ENCODE measurements at regions not wholly inside any gene's neighbourhood (a gene's known extent, or its start where the extent isn't known, plus 50 kb on each side); places are given as distances from the start of the nearest gene placed in this dataset.

DNA sequence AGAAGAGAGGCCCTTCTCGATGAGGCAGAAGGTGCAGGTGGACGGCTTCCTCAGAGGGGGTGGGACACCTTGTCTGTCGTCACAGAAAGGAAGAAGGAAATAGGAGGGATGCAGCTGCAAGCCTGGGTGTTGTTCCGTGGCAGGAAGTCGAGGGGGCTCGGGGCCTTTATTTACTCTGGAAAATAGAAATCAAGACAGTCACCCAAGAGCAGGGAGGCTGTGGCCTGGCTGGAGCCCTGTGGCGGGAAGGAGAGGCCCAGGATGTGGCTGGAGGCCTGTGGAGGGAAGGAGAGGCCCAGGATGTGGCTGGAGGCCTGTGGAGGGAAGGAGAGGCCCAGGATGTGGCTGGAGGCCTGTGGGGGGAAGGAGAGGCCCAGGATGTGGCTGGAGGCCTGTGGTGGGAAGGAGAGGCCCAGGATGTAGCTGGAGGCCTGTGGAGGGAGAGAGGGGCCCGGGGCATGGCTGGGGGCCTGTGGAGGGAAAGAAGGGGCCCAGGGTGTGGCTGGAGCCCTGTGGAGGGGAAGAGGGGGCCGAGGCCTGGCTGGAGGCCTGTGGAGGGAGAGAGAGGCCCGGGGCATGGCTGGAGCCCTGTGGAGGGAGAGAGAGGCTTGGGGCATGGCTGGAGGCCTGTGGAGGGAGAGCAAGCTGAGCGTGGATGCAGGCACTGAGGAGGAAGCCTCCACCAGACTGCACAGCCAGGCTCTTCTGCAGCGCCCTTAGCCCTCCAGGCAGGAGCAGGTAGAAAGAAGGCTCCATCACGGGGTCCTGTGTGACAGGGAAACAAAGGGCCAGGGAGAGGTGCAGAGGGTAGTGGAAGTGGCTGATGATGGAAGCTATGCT lies 97.3 kb upstream of the SFMBT2 start:
- H3K4me3 ChIP-seq (ENCODE audit: low read depth, low read length), result no peak overlapping the region
- H3K4me1 ChIP-seq (ENCODE audit: control insufficient read depth, insufficient read depth, low read length), result no peaks in the 10 kb centered on the region
- H3K9ac ChIP-seq (ENCODE audit: low read depth, low read length), result no peak overlapping the region

GRCh38 chr10:7506571-7506970 lies 95.7 kb upstream of the SFMBT2 start:
- H3K4me3 ChIP-seq (ENCODE audit: low read depth, low read length), result no peak overlapping the region
- no peaks in the 10 kb centered on the region for H3K27me3 ChIP-seq (ENCODE audit: control insufficient read depth, insufficient read depth, low read length)
- H3K4me1 ChIP-seq (ENCODE audit: control insufficient read depth, insufficient read depth, low read length), result no peaks in the 10 kb centered on the region
- H3K9ac ChIP-seq (ENCODE audit: low read depth, low read length), result no peak overlapping the region
- no peaks in the 10 kb centered on the region for H3K9me3 ChIP-seq (ENCODE audit: control insufficient read depth, insufficient read depth, low read length)
- H3K36me3 ChIP-seq (ENCODE audit: control insufficient read depth, insufficient read depth, low read length), result no peaks in the 10 kb centered on the region

More for the DNA sequence above, 97.3 kb upstream of the SFMBT2 start:
- Histone ChIP-seq H3K36me3 (ENCODE audit: control insufficient read depth, insufficient read depth, low read length) (no peaks in the 10 kb centered on the region), H3K9me3 (ENCODE audit: control insufficient read depth, insufficient read depth, low read length) (no peaks in the 10 kb centered on the region), H3K27me3 (ENCODE audit: control insufficient read depth, insufficient read depth, low read length) (no peaks in the 10 kb centered on the region)

DNA sequence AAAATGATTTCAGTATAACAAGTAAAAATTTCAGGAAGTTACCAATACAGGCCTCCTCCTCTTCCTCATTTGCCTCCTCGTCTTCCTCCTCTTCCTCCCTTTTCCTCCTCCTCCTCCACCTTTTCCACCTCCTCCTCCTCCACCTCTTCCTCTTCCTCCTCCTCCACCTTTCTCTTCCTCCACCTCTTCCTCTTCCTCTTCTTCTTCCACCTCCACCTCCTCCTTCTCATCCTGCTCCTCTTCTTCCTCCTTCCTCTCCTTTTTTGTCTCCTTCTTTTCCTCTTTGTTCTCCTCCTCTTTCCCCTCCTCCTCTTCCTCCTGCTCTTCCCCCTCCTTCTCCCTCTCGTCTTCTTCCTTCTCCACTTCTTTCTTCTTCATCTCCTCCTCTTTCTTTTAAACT lies 94.4 kb upstream of the SFMBT2 start:
- no peak overlapping the region for H3K4me3 ChIP-seq (ENCODE audit: low read depth, low read length)
- no peaks in the 10 kb centered on the region for H3K27me3 ChIP-seq (ENCODE audit: control insufficient read depth, insufficient read depth, low read length)
- H3K4me1 ChIP-seq (ENCODE audit: control insufficient read depth, insufficient read depth, low read length), result no peaks in the 10 kb centered on the region
- no peak overlapping the region for H3K9ac ChIP-seq (ENCODE audit: low read depth, low read length)
- no peaks in the 10 kb centered on the region for H3K36me3 ChIP-seq (ENCODE audit: control insufficient read depth, insufficient read depth, low read length)
- H3K9me3 ChIP-seq (ENCODE audit: control insufficient read depth, insufficient read depth, low read length), result no peaks in the 10 kb centered on the region

- Histone ChIP-seq H3K9ac (ENCODE audit: low read depth, low read length) (no peak overlapping the region), H3K4me3 (ENCODE audit: low read depth, low read length) (no peak overlapping the region), H3K36me3 (ENCODE audit: control insufficient read depth, insufficient read depth, low read length) (no peaks in the 10 kb centered on the region), H3K4me1 (ENCODE audit: control insufficient read depth, insufficient read depth, low read length) (no peaks in the 10 kb centered on the region), H3K9me3 (ENCODE audit: control insufficient read depth, insufficient read depth, low read length) (no peaks in the 10 kb centered on the region), H3K27me3 (ENCODE audit: control insufficient read depth, insufficient read depth, low read length) (no peaks in the 10 kb centered on the region)
These were observed 92.4 kb upstream of the SFMBT2 start for GRCh38 chr10:7503190-7503589.

GRCh38 chr10:7501157-7501556 lies 90.3 kb upstream of the SFMBT2 start:
- H3K9me3 ChIP-seq (ENCODE audit: control insufficient read depth, insufficient read depth, low read length), result no peaks in the 10 kb centered on the region
- no peaks in the 10 kb centered on the region for H3K4me1 ChIP-seq (ENCODE audit: control insufficient read depth, insufficient read depth, low read length)
- no peaks in the 10 kb centered on the region for H3K27me3 ChIP-seq (ENCODE audit: control insufficient read depth, insufficient read depth, low read length)
- no peaks in the 10 kb centered on the region for H3K36me3 ChIP-seq (ENCODE audit: control insufficient read depth, insufficient read depth, low read length)
- no peak overlapping the region for H3K9ac ChIP-seq (ENCODE audit: low read depth, low read length)
- H3K4me3 ChIP-seq (ENCODE audit: low read depth, low read length), result no peak overlapping the region

GRCh38 chr10:7498111-7498510 lies 87.3 kb upstream of the SFMBT2 start:
- Histone ChIP-seq H3K27me3 (ENCODE audit: control insufficient read depth, insufficient read depth, low read length) (no peaks in the 10 kb centered on the region), H3K9me3 (ENCODE audit: control insufficient read depth, insufficient read depth, low read length) (no peaks in the 10 kb centered on the region), H3K4me1 (ENCODE audit: control insufficient read depth, insufficient read depth, low read length) (peaks cover 3% of the 10 kb centered on the region), H3K9ac (ENCODE audit: low read depth, low read length) (no peak overlapping the region), H3K4me3 (ENCODE audit: low read depth, low read length) (no peak overlapping the region), H3K36me3 (ENCODE audit: control insufficient read depth, insufficient read depth, low read length) (no peaks in the 10 kb centered on the region)

- no peak overlapping the region for H3K4me3 ChIP-seq (ENCODE audit: low read depth, low read length)
- H3K27me3 ChIP-seq (ENCODE audit: control insufficient read depth, insufficient read depth, low read length), result no peaks in the 10 kb centered on the region
- H3K9ac ChIP-seq (ENCODE audit: low read depth, low read length), result no peak overlapping the region
- peaks cover 3% of the 10 kb centered on the region for H3K4me1 ChIP-seq (ENCODE audit: control insufficient read depth, insufficient read depth, low read length)
- no peaks in the 10 kb centered on the region for H3K9me3 ChIP-seq (ENCODE audit: control insufficient read depth, insufficient read depth, low read length)
- H3K36me3 ChIP-seq (ENCODE audit: control insufficient read depth, insufficient read depth, low read length), result no peaks in the 10 kb centered on the region
These were observed 83.2 kb upstream of the SFMBT2 start for GRCh38 chr10:7493996-7494395.

DNA sequence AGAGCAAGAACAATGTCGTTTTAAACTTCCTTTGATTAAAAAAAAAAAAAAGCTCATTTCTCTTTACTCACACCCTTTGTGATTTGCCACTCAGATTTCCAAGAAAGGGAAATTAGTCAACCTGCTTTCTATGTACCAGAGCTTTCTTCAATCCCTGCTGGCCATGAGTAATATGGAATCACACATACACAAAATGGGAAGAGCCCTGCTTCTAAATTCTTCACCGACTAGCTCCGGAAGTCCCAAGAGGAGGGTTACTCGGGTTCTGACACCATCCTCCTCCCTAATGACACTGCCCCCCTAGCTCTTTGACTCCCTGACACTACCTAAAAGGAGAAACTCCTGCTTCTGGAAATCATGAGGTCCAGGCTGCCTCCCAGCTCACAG lies 81.8 kb upstream of the SFMBT2 start:
- no peaks in the 10 kb centered on the region for H3K27me3 ChIP-seq (ENCODE audit: control insufficient read depth, insufficient read depth, low read length)
- no peak overlapping the region for H3K4me3 ChIP-seq (ENCODE audit: low read depth, low read length)
- no peak overlapping the region for H3K9ac ChIP-seq (ENCODE audit: low read depth, low read length)
- H3K36me3 ChIP-seq (ENCODE audit: control insufficient read depth, insufficient read depth, low read length), result no peaks in the 10 kb centered on the region
- peaks cover 3% of the 10 kb centered on the region for H3K4me1 ChIP-seq (ENCODE audit: control insufficient read depth, insufficient read depth, low read length)
- no peaks in the 10 kb centered on the region for H3K9me3 ChIP-seq (ENCODE audit: control insufficient read depth, insufficient read depth, low read length)

GRCh38 chr10:7491949-7492659 lies 81.3 kb upstream of the SFMBT2 start:
- Histone ChIP-seq H3K9ac (ENCODE audit: low read depth, low read length) (no peak overlapping the region), H3K4me1 (ENCODE audit: control insufficient read depth, insufficient read depth, low read length) (peaks cover 3% of the 10 kb centered on the region), H3K4me3 (ENCODE audit: low read depth, low read length) (no peak overlapping the region), H3K9me3 (ENCODE audit: control insufficient read depth, insufficient read depth, low read length) (no peaks in the 10 kb centered on the region), H3K36me3 (ENCODE audit: control insufficient read depth, insufficient read depth, low read length) (no peaks in the 10 kb centered on the region), H3K27me3 (ENCODE audit: control insufficient read depth, insufficient read depth, low read length) (no peaks in the 10 kb centered on the region)

DNA sequence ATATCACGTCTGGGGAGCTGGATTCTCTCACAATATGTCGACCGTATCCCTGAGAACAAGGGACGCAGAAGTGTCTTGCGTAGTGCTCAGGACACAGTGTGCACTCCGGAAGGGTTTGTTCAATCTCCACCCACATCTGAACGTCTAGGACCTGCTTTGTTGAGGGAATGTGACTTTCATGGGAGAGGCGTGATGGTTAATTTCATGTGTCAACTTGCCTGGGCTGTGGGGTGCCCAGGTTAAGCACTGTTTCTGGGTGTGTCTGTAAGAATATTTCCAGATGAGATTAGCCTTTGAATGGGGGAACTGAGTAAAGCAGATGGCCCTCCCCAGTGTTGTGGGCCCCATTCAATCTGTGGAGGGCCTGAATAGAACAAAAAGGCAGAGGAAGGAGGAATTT lies 80.4 kb upstream of the SFMBT2 start:
- no peaks in the 10 kb centered on the region for H3K27me3 ChIP-seq (ENCODE audit: control insufficient read depth, insufficient read depth, low read length)
- no peak overlapping the region for H3K4me3 ChIP-seq (ENCODE audit: low read depth, low read length)
- H3K4me1 ChIP-seq (ENCODE audit: control insufficient read depth, insufficient read depth, low read length), result peaks cover 3% of the 10 kb centered on the region
- H3K9me3 ChIP-seq (ENCODE audit: control insufficient read depth, insufficient read depth, low read length), result no peaks in the 10 kb centered on the region
- no peaks in the 10 kb centered on the region for H3K36me3 ChIP-seq (ENCODE audit: control insufficient read depth, insufficient read depth, low read length)
- no peak overlapping the region for H3K9ac ChIP-seq (ENCODE audit: low read depth, low read length)

DNA sequence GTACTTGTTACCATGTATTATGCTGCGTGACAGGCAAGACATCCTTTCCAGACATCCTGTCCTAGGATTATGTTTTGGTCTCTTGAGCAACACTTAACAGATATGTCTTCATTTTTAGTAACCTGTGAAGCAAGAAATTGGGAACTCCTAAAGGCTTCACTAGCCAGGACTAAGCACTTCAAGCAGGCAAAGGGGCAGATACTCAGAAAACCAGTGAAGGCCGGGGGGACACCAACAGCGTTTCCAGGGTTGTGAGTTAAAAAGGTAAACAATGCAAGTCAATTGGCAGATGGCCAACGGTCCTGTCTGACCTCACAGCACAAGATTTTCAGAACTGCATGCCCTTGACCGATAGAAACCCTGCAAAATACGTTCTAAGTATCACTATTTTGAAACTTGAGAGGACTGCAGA lies 77.6 kb upstream of the SFMBT2 start:
- no peaks in the 10 kb centered on the region for H3K27me3 ChIP-seq (ENCODE audit: control insufficient read depth, insufficient read depth, low read length)
- no peak overlapping the region for H3K4me3 ChIP-seq (ENCODE audit: low read depth, low read length)
- H3K9ac ChIP-seq (ENCODE audit: low read depth, low read length), result no peak overlapping the region
- H3K9me3 ChIP-seq (ENCODE audit: control insufficient read depth, insufficient read depth, low read length), result no peaks in the 10 kb centered on the region
- peaks cover 9% of the 10 kb centered on the region for H3K4me1 ChIP-seq (ENCODE audit: control insufficient read depth, insufficient read depth, low read length)
- H3K36me3 ChIP-seq (ENCODE audit: control insufficient read depth, insufficient read depth, low read length), result no peaks in the 10 kb centered on the region

DNA sequence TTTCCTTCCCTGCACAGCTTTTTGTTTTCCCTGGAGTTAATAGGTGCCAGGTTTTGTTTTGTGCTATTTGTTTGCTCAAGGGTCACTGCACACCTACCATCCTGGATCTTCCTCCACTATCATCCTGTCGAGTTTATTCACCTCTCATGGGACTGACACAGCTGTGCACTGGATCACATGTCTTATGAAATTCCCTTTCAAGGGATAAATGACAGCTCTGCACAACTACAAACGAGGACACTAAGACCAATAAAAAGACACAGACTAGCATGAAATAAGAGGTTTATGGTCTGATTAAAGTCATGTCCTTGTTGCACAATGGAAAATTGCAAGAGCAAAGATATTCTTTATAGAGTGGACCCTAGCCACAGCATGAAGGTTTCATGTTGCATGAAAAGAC lies 76.7 kb upstream of the SFMBT2 start:
- Histone ChIP-seq H3K9me3 (ENCODE audit: control insufficient read depth, insufficient read depth, low read length) (no peaks in the 10 kb centered on the region), H3K4me3 (ENCODE audit: low read depth, low read length) (no peak overlapping the region), H3K27me3 (ENCODE audit: control insufficient read depth, insufficient read depth, low read length) (no peaks in the 10 kb centered on the region), H3K4me1 (ENCODE audit: control insufficient read depth, insufficient read depth, low read length) (peaks cover 9% of the 10 kb centered on the region), H3K36me3 (ENCODE audit: control insufficient read depth, insufficient read depth, low read length) (no peaks in the 10 kb centered on the region), H3K9ac (ENCODE audit: low read depth, low read length) (no peak overlapping the region)
